GM21619 (cell line): ENCODE measurements at regions not wholly inside any gene's neighbourhood (a gene's known extent, or its start where the extent isn't known, plus 50 kb on each side); places are given as distances from the start of the nearest gene placed in this dataset.

Source experiments
- ATAC-seq: cut with Tn5 transposase; IDR thresholded peaks from one replicate; pipeline ENCODE4 v1.9.1; 2021; ENCODE audit not compliant: unreplicated experiment

GRCh38 chr3:187899246-187899645 lies 154.0 kb upstream of the BCL6 start:
- ATAC-seq = no peak

- no peak for ATAC-seq
Observed at GRCh38 chr3:187900993-187901755, 155.9 kb upstream of the BCL6 start.

DNA sequence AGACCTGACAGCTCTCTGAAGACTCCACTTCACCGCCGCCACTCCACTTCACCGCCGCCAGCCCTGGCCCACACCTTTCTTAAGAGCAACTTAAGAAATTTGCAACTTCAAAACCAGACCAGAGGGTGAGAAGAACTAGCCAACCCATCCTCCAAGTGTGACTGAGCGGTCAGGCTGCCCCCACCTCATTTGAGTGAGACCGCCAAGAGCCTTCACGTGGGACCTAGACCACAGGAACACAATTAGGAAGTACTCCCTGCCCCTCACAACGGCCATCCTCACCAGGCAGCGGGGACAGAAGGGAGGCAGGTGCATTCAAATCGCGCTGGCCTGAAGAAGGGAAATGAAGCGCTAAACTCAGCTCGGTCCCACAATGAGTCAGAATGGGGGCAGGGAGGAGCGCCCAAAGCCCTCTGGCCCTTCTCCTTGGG lies 156.8 kb upstream of the BCL6 start:
- ATAC-seq = peak; percentile 81

DNA sequence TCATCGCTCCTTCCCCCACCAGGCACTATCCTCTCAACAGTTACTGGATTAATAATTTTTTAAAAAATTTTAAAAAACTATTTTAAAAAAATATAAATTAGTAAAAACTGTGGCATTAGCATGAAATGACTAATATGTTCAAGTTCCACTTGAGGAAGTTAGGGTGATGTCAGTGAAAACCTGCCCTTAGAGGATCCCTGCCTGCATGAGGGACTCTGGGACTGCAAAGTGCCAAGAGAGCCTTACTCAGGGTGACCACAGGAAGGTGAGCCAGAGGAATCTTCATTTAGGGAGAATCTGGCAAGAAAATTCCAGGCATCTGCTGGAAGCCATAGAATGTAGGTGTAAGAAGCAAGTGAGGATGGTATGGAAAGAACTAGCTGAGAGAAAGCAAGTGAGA lies 157.7 kb upstream of the BCL6 start:
- ATAC-seq = no peak

GRCh38 chr3:187903697-187904096 lies 158.4 kb upstream of the BCL6 start:
- ATAC-seq = no peak

- ATAC-seq = no peak
Observed at GRCh38 chr3:187906416-187906815, 161.1 kb upstream of the BCL6 start.

GRCh38 chr3:187906920-187907319 lies 161.7 kb upstream of the BCL6 start:
- ATAC-seq = no peak

DNA sequence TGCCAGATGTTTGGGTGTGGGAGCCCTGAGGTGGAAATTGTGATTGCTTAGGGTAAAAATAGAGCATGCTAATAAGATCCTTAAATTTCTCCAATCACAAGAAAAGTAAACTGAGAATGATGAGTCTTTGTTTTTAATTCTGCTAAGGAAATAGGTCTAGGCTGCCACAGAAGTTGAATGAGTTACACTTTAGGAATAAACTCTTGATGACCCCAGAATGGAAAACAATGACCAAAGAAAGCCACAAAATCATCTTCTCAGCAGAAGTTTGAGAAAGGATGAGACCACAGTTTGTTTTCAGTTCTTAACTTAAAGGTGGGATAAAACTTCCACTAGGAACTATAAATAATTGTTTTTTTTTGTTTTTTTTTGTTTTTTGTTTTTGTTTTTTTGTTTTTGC lies 164.6 kb upstream of the BCL6 start:
- no peak for ATAC-seq

GRCh38 chr3:187912007-187912406 lies 166.7 kb upstream of the BCL6 start:
- no peak for ATAC-seq

DNA sequence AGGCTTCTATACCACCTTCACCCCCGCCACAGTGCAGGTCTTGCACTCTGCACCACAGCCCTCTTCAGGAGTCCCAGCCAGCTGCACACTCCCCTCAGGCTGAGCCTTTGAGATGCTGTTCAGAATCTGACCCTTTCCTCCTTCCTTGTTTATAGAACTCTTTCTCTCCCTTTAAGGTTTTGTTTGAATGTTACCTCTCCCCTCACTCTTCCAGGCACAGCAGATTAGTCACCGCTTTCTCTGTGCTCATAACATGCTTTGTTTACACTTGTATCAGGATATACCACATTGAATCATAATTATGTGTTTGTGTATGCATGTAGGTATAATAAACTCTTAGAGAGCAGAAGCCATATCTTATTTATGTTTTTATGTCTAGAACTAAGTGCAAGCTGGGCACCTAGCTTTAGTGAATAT lies 168.4 kb upstream of the BCL6 start:
- ATAC-seq = no peak

DNA sequence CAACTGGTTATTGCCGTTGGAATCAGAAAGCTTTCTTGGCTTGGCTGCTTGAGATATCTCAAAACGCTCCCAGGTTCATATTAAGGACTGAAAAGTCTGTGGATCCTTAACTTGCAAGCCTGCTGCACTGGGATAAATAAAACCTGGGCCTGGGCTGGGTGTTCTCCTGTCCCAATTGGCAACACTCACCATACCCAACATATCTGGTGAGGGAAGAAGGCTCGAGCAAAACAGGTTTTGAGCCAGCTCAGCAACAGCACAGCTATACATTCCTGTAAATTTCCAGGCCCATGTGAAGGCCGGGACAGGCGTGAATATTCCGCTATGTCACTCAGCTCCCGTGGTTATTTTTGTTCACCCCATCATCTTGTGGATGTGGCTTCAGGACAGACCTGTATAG lies 169.0 kb upstream of the BCL6 start:
- ATAC-seq = no peak

GRCh38 chr3:187916072-187916471 lies 170.8 kb upstream of the BCL6 start:
- ATAC-seq = no peak

- ATAC-seq = no peak
Observed at GRCh38 chr3:187918081-187918644, 172.9 kb upstream of the BCL6 start.

DNA sequence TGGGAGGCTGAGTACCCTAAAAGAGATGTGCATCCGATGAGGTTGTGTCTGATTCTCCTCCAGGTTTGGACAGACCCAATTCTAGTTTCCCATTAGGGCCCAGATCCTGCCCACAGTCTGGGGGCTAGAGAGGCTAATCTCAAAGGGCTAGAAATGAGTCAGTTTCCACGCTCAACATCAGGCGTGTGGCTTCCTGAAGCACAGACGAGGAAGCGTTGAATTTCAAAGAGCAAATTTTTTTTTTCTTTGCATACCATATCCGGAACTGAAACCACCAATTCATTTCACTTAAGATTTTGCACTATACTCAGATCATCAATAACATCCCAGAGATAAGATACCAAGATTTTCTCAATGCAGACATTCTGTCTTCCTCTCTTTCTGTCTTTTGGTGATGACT lies 173.8 kb upstream of the BCL6 start:
- ATAC-seq = peak; percentile 90

DNA sequence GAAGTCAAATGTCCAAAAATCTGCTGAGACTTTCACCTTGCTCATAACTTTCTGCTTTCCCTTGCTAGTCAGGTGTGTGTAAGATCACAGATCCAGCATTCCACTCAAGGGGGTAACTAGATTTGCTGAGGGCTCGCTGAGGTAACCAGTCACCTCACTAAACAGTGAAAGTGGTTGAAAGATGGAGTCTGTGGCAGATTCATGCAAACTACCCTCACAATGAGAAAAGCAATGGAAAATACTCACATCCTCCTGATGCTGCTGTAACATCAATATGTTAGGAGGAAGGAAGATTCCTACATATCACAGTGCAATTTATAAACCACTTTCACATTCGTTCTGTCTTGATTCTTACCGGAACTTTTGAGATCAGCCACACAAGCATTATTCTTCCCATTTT lies 174.3 kb upstream of the BCL6 start:
- peak; percentile 40 for ATAC-seq

GRCh38 chr3:187920030-187920429 lies 174.8 kb upstream of the BCL6 start:
- ATAC-seq = no peak

DNA sequence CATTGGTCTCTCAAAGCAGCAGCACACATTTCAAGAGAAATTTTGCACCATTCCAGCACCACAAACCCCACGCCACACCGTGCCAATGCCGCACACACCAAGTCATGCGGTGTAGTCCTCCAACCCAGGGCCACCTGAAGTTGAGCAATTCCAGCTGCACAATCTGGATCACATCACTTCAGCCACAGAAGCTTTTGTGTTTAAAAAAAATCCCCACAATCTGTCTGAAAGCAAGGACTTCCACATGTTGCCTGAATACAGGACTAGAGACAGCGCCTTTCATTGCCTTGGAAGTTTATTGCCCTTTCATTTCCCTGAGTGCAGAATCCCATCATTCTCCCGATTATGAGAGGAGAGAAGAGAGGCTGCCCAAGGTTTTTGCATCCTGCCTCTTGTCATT lies 175.6 kb upstream of the BCL6 start:
- no peak for ATAC-seq

DNA sequence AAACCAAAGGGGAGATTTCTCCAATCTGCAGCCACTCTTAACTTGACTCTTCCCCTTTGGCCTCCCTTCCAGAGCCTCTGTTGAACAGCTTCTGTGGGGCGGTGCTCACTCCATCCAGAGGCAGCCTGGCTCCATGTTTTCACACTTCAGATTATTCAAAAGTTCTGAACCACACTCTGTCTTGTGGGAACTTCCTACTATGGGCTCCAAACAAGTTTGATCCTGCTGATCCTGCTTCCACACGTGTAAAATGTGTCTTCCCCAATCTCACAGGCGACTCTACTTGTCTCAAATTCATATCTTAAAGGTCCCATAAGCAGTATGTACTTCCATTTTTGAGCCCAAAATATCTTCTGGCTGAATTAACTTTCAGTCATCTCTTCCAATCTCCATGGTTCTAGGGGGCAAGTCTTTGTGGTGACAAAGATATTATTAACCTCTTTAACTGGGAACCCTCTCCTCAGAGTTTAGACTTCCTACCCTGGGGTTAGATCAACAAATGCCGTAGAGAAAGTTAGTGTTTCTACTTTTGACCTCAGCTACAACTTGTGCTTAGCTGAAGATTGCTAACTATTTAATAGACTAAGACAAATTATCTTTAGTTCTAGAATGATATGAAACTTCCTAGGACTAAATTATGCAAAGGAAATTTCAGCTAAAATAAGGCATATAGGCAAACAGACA lies 176.3 kb upstream of the BCL6 start:
- no peak for ATAC-seq

GRCh38 chr3:187922704-187923416 lies 177.6 kb upstream of the BCL6 start:
- no peak for ATAC-seq

DNA sequence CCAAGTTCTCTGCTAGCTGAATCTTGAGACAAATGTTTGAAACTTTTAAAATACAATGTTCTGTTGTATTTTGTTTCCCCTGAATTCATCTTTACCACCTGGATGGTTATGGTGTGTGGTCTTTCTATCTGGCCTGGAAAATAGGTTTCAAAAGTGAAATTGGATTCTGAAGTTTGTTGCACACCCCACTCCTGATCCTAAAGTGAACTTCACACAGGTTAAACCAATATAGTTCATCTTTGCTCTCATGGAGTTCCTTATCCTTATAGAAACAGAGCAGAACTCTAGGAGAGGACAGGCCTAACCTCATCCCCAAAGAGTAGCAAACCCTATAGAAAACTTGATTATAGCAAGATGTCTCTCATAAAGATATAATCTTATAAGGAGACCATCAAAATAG lies 179.4 kb upstream of the BCL6 start:
- ATAC-seq = no peak

DNA sequence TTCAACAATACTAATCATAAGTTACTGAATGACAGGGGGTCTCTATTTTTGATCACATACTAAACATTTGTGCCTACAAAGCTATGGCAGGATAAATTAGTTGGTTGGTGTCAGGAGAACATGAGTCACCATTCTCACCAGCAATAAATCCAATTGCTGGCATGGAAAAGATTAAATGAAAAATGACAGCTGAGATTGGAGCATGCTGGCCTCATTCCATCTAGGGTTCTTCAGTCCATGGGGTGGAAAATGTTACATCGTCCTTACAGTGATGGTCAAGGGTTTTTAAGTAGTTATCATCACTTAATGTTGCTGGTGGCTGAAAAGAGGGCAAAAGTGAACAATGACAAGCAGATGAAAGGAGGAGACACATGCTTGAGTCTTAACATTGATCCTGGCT lies 180.1 kb upstream of the BCL6 start:
- ATAC-seq = no peak

- no peak for ATAC-seq
Observed at GRCh38 chr3:187926620-187927019, 181.4 kb upstream of the BCL6 start.
